ENCODE measurements at regions not wholly inside any gene's neighbourhood (a gene's known extent, or its start where the extent isn't known, plus 50 kb on each side); places are given as distances from the start of the nearest gene placed in this dataset.
"Not testable (repeated sequence)": the region's sequence is repeated elsewhere in the genome, so short reads cannot be mapped to it uniquely, and the experiment has no call there.

DNA sequence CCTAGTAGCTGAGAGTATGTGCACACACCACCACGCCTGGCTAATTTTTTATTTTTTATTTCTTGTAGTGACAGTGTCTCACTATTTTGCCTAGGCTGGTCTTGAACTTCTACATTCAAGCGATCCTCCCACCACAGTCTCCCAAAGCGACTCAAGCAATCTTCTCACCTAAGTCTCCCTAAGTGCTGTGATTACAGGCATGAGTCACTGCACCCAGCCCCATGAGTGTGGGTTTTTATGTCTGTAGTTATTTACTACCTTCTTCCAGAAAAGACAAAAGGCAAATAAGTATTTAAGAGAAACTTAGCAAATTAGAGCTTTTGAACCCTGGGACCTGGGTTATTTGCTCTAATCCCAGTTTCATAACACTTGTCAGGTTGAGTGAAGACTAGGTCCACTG, 92.3 kb upstream of the HCRTR2 start:
- no peak for ATAC-seq
- no peak overlapping the region for H3K4me3 ChIP-seq
- no peak for TF ChIP-seq POLR2A (IDR thresholded peaks at IDR 0.05)
- TF ChIP-seq, protein P1, sequence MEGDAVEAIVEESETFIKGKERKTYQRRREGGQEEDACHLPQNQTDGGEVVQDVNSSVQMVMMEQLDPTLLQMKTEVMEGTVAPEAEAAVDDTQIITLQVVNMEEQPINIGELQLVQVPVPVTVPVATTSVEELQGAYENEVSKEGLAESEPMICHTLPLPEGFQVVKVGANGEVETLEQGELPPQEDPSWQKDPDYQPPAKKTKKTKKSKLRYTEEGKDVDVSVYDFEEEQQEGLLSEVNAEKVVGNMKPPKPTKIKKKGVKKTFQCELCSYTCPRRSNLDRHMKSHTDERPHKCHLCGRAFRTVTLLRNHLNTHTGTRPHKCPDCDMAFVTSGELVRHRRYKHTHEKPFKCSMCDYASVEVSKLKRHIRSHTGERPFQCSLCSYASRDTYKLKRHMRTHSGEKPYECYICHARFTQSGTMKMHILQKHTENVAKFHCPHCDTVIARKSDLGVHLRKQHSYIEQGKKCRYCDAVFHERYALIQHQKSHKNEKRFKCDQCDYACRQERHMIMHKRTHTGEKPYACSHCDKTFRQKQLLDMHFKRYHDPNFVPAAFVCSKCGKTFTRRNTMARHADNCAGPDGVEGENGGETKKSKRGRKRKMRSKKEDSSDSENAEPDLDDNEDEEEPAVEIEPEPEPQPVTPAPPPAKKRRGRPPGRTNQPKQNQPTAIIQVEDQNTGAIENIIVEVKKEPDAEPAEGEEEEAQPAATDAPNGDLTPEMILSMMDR (IDR thresholded peaks at IDR 0.05), result no peak
- H3K9me3 ChIP-seq, result no peaks in the 10 kb centered on the region
- WGBS, 2 donors, result 81 to 89% methylated on average over 3 of the region's 3 CpGs
- no peaks in the 10 kb centered on the region for H3K27me3 ChIP-seq
- no peaks in the 10 kb centered on the region for H3K36me3 ChIP-seq (replicated peaks in 1 of 2; ENCODE audit: insufficient read depth in 1 of 2, low read depth in 2 of 2)
- no peak for DNase-seq
- intact Hi-C loops (cut with DNase I), result no loop called here
- H3K4me1 ChIP-seq, result no peaks in the 10 kb centered on the region
- H3K27ac ChIP-seq, result no peak overlapping the region

DNA sequence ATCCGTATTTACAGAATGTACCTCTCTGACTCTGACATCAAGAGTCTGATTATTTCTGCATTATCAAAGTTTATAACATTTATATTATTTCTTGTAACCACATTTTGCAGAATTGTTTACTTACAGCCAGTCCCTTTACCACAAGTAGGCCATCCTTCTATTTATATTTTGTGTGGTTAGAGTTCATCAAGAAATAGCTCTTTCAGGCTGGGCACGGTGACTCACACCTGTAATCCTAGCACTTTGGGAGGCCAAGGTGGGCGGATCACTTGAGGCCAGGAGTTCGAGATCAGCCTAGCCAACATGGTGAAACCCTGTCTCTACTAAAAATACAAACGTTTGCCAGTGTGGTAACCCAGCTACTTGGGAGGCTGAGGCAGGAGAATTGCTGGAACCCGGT, 86.3 kb upstream of the HCRTR2 start:
- intact Hi-C loops (cut with DNase I); ATAC-seq; DNase-seq; H3K27ac ChIP-seq; H3K36me3 ChIP-seq (replicated peaks in 1 of 2; ENCODE audit: insufficient read depth in 1 of 2, low read depth in 2 of 2); H3K4me3 ChIP-seq; H3K27me3 ChIP-seq; H3K9me3 ChIP-seq; H3K4me1 ChIP-seq: not testable (repeated sequence)
- 58 to 60% methylated on average over 6 of the region's 6 CpGs for WGBS, 2 donors

DNA sequence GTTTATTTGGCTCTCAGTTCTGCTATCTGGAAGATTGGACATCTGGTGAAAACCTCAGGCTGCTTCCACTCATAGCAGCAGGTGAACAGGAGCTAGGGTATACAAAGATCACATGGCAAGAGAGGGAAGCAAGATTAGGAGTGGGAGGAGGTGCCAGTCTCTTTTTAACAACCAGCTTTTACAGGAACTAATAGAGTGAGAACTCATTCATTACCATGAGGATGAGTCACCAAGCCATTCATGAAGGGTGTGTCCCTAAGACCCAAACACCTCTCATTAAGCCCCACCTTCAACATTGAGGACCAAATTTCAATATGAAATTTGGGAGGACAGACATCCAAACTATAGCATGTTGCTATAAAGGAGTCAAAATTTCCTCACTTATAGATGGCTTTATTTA, 85.4 kb upstream of the HCRTR2 start:
- intact Hi-C loops (cut with DNase I), result no loop called here
- Histone ChIP-seq H3K9me3 (no peaks in the 10 kb centered on the region), H3K36me3 (replicated peaks in 1 of 2; ENCODE audit: insufficient read depth in 1 of 2, low read depth in 2 of 2) (no peaks in the 10 kb centered on the region), H3K4me1 (no peaks in the 10 kb centered on the region), H3K27me3 (no peaks in the 10 kb centered on the region), H3K4me3 (no peak overlapping the region), H3K27ac (no peak overlapping the region)
- no peak for ATAC-seq
- DNase-seq, result no peak
- no peak for TF ChIP-seq POLR2A (IDR thresholded peaks at IDR 0.05)
- TF ChIP-seq, protein P1 (IDR thresholded peaks at IDR 0.05), result no peak

DNA sequence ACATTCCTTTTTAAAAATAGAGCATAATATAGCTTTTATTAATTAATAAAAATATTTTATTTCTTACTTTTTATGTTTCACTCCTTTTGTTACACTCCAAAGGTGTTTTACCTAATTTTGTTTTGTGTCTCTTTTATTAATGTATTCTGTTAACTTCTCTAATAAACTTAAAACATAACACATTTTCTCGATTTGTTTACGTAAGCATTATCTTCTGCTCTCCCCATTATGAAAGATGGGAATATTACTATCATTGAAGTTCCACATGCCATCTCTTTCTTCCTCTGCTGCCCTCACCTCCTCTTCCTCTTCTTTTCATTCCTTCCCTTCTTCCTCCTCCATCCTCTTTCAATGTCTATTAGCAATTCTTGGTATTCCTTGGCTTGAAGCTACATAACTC, 85.0 kb upstream of the HCRTR2 start:
- Histone ChIP-seq H3K4me3 (no peak overlapping the region), H3K9me3 (no peaks in the 10 kb centered on the region), H3K27me3 (no peaks in the 10 kb centered on the region), H3K4me1 (no peaks in the 10 kb centered on the region), H3K36me3 (replicated peaks in 1 of 2; ENCODE audit: insufficient read depth in 1 of 2, low read depth in 2 of 2) (no peaks in the 10 kb centered on the region), H3K27ac (no peak overlapping the region)
- DNase-seq (no peak), ATAC-seq (no peak)
- intact Hi-C loops (cut with DNase I), result no loop called here
- WGBS, 2 donors, result 81 to 86% methylated on average over 2 of the region's 2 CpGs
- TF ChIP-seq, protein P1 (IDR thresholded peaks at IDR 0.05), result no peak
- no peak for TF ChIP-seq POLR2A (IDR thresholded peaks at IDR 0.05)

DNA sequence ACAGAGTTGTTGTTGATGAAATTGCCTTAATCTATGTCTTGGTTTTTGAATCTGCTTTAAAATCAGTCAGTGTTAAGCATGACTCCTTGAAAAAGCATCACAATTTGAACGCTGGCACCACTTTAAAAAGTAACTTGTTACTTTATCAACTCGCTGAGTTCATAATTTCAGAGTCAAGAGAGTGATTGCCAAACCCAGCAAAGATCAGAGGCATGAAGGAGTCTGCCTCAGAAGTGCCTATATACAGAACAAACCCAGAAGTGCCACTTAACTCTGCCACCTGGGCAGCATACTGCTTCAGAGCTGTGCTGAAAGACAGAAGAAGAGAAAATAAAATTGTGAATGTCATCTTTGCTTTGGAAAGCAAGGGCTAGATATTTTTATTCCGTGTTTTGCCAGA, 73.6 kb upstream of the HCRTR2 start:
- no peaks in the 10 kb centered on the region for H3K9me3 ChIP-seq
- no peaks in the 10 kb centered on the region for H3K27me3 ChIP-seq
- ATAC-seq (no peak), DNase-seq (no peak)
- intact Hi-C loops (cut with DNase I), result no loop called here
- no peak overlapping the region for H3K4me3 ChIP-seq
- 31 to 38% methylated on average over 3 of the region's 3 CpGs for WGBS, 2 donors
- TF ChIP-seq, protein P1 (IDR thresholded peaks at IDR 0.05), result no peak
- H3K4me1 ChIP-seq, result no peaks in the 10 kb centered on the region
- H3K36me3 ChIP-seq (replicated peaks in 1 of 2; ENCODE audit: insufficient read depth in 1 of 2, low read depth in 2 of 2), result no peaks in the 10 kb centered on the region
- no peak overlapping the region for H3K27ac ChIP-seq
